ENCODE measurements at regions not wholly inside any gene's neighbourhood (a gene's known extent, or its start where the extent isn't known, plus 50 kb on each side); places are given as distances from the start of the nearest gene placed in this dataset.

DNA sequence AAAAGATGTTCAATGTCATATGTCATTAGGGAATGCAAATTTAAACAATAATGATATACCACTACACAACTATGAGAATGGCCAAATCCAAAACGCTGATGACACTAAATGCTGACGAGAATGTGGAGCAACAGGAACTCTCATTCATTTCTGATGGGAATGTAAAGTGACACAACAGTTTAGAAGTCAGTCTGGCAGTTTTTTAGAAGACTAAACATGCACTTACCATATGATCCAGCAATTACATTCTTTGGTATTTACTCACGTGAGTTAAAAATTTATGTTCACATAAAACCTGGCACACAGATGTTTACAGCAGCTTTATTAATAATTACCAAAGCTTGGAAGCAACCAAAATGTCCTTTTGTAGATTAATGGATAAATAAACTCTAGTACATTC is 110.4 kb upstream of the C1orf21 start:
- Histone ChIP-seq H3K4me1 (no peaks in the 10 kb centered on the region), H3K36me3 (no peaks in the 10 kb centered on the region), H3K27me3 (no peaks in the 10 kb centered on the region), H3K9me3 (no peaks in the 10 kb centered on the region), H3K4me3 (no peak overlapping the region), H3K27ac (no peak overlapping the region)
- 83 to 89% methylated on average over 3 of the region's 3 CpGs for WGBS, 2 donors
- TF ChIP-seq, protein P1, sequence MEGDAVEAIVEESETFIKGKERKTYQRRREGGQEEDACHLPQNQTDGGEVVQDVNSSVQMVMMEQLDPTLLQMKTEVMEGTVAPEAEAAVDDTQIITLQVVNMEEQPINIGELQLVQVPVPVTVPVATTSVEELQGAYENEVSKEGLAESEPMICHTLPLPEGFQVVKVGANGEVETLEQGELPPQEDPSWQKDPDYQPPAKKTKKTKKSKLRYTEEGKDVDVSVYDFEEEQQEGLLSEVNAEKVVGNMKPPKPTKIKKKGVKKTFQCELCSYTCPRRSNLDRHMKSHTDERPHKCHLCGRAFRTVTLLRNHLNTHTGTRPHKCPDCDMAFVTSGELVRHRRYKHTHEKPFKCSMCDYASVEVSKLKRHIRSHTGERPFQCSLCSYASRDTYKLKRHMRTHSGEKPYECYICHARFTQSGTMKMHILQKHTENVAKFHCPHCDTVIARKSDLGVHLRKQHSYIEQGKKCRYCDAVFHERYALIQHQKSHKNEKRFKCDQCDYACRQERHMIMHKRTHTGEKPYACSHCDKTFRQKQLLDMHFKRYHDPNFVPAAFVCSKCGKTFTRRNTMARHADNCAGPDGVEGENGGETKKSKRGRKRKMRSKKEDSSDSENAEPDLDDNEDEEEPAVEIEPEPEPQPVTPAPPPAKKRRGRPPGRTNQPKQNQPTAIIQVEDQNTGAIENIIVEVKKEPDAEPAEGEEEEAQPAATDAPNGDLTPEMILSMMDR (IDR thresholded peaks at IDR 0.05), result no peak
- TF ChIP-seq POLR2A (IDR thresholded peaks at IDR 0.05) (no peak), EP300 (IDR thresholded peaks at IDR 0.05) (no peak)
- DNase-seq (ENCODE audit: low spot score in 2 of 2), result no peak

DNA sequence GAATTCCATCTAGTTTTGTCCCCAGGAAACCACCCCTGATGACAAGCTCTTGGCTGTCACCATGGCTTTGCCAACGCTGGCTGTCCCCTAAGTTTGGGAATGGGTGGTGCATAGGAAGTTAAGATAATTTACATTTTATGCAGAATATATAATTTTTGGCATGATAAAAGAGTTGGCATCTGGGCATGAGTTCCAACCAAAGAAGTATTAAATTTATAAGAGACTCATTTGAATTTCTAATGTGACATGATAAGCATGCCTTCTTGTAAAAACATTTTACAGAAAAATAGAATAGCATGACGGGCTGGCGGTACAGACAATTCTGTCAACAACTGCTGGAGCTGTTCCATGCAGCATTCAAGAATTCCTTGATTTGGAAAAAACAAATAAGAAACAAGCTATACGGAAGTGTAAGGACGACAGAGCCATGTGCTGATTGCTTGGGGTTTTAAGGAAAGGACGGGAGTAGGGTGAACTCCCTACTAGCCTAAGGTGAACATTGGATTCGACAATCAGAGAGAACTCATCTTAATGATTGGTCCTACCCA is 106.8 kb upstream of the C1orf21 start:
- H3K9me3 ChIP-seq, result no peaks in the 10 kb centered on the region
- H3K4me1 ChIP-seq, result no peaks in the 10 kb centered on the region
- no peaks in the 10 kb centered on the region for H3K27me3 ChIP-seq
- 75 to 76% methylated on average over 7 of the region's 7 CpGs for WGBS, 2 donors
- no peak overlapping the region for H3K4me3 ChIP-seq
- no peak for TF ChIP-seq EP300 (IDR thresholded peaks at IDR 0.05)
- TF ChIP-seq, protein P1 (IDR thresholded peaks at IDR 0.05), result no peak
- TF ChIP-seq POLR2A (IDR thresholded peaks at IDR 0.05), result no peak
- no peak for DNase-seq (ENCODE audit: low spot score in 2 of 2)
- H3K27ac ChIP-seq, result no peak overlapping the region
- no peaks in the 10 kb centered on the region for H3K36me3 ChIP-seq

DNA sequence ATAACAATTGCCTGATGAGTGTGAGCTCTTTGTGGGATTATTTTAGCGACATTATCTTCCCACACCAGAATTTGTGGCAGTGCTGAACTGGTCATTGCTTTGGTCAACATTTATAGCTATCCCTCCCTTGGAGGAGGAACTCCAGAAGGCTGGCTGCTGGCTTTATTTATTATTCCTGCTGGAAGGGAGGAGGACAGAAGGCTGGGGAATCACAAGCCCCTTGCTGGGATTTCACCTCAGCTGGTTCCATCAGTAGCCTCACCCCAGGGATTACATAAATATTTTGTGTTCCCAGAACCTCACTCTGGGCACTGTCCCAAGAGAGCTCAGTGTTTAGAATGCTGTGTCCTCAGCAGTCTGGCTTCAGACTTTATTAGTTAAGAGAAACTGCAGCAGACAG is 102.8 kb upstream of the C1orf21 start:
- H3K27me3 ChIP-seq, result no peaks in the 10 kb centered on the region
- DNase-seq (ENCODE audit: low spot score in 2 of 2), result no peak
- no peak overlapping the region for H3K4me3 ChIP-seq
- no peaks in the 10 kb centered on the region for H3K4me1 ChIP-seq
- no peaks in the 10 kb centered on the region for H3K9me3 ChIP-seq
- no peak for TF ChIP-seq EP300 (IDR thresholded peaks at IDR 0.05)
- TF ChIP-seq POLR2A (IDR thresholded peaks at IDR 0.05), result no peak
- TF ChIP-seq, protein P1 (IDR thresholded peaks at IDR 0.05), result no peak
- WGBS, 2 donors, result 67 to 81% methylated on average over 1 of the region's 1 CpG
- no peak overlapping the region for H3K27ac ChIP-seq
- H3K36me3 ChIP-seq, result no peaks in the 10 kb centered on the region

DNA sequence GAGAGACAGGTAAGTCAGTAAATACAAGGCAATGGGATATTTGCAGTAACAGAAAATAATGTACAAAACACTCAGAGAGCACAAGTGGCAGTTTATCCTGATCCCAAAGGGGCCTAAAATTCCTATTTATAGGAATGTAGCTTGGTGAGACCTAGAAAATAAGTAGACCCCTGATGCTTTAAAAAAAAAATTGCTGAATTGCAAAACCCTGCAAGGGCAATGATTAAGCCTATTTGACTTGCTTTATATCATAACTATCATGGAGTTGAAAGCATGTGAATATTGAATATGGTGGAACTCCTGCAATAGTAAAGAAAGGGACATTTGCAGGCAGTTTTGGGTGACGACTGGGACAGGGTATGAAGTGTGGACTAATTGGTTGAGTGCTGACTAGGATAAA is 101.9 kb upstream of the C1orf21 start:
- Histone ChIP-seq H3K4me1 (no peaks in the 10 kb centered on the region), H3K9me3 (peaks cover 0 to 2% (median 0%) of the 10 kb centered on the region in 4 donors), H3K4me3 (no peak overlapping the region), H3K27ac (no peak overlapping the region), H3K27me3 (no peaks in the 10 kb centered on the region), H3K36me3 (no peaks in the 10 kb centered on the region)
- TF ChIP-seq, protein P1 (IDR thresholded peaks at IDR 0.05), result no peak
- TF ChIP-seq POLR2A (IDR thresholded peaks at IDR 0.05) (no peak), EP300 (IDR thresholded peaks at IDR 0.05) (no peak)
- 93% methylated on average over 1 of the region's 1 CpG for WGBS, 2 donors
- no peak for DNase-seq (ENCODE audit: low spot score in 2 of 2)

DNA sequence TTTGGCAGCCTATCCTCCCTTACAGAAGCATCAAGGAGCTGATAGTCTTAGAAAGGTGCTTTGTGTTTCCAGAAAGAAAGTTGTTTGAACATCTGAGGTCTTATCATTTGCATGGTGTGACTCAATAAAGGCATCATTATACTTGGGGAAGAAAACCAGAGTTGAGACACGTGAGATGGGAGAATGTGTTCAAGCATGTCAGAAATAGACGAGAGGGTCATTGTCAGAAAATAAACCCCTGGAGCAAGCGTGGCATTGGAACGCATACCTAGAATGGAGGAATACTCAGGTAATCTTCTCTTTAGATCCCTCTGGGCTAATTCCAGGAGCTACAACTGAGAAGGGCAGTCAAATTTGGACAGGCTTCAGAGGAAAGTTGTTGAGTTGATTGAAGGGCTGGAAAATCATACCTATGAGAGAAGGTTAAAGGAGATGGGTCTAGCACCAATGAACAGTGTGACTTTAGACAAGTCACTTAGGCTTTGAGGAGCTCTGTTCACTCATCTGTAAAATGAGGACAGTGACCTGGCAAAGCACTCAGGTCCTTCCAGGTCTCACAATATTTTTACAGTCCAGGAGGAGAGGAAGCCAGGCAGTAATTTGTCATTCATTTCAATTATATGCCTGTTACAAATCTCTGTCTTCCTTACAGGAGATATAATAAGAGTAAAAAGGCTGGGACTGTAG is 101.3 kb upstream of the C1orf21 start:
- H3K4me3 ChIP-seq, result no peak overlapping the region
- H3K27ac ChIP-seq, result no peak overlapping the region
- no peaks in the 10 kb centered on the region for H3K4me1 ChIP-seq
- TF ChIP-seq EP300 (IDR thresholded peaks at IDR 0.05), result no peak
- TF ChIP-seq, protein P1 (IDR thresholded peaks at IDR 0.05), result no peak
- TF ChIP-seq POLR2A (IDR thresholded peaks at IDR 0.05), result no peak
- no peak for DNase-seq (ENCODE audit: low spot score in 2 of 2)
- WGBS, 2 donors, result 83 to 86% methylated on average over 4 of the region's 4 CpGs
- H3K9me3 ChIP-seq, result peaks cover 0 to 5% (median 0%) of the 10 kb centered on the region in 4 donors
- no peaks in the 10 kb centered on the region for H3K27me3 ChIP-seq
- H3K36me3 ChIP-seq, result no peaks in the 10 kb centered on the region

Measured in tibial nerve (tissue), 4 donors.